Erythroblast (primary cell): ENCODE measurements at regions not wholly inside any gene's neighbourhood (a gene's known extent, or its start where the extent isn't known, plus 50 kb on each side); places are given as distances from the start of the nearest gene placed in this dataset.

Source experiments
- GATA1 ChIP-seq: IDR thresholded peaks from 2 replicates; pipeline ENCODE4 v1.6.1; 2011; ENCODE audit warnings: low read depth, mild to moderate bottlenecking, control low read depth, low read length, moderate library complexity
- POLR2A ChIP-seq: IDR thresholded peaks from 2 replicates; pipeline ENCODE4 v1.6.1; 2011; ENCODE audit warnings: mild to moderate bottlenecking, low read length

GRCh38 chr7:136027160-136027559 is 50.0 kb upstream of the MTPN start:
- TF ChIP-seq POLR2A (no peak), GATA1 (no peak)
